H1 (cell line): ENCODE measurements at regions not wholly inside any gene's neighbourhood (a gene's known extent, or its start where the extent isn't known, plus 50 kb on each side); places are given as distances from the start of the nearest gene placed in this dataset.

Experiments
- CTCF ChIA-PET: fragments of 300-600 bp; sonication (Branson Sonifier 250); formaldehyde crosslinking; loops from one replicate; lab custom pipeline; 2021; ENCODE audit not compliant: partially characterized antibody; lab: Charles Lee
- POLR2A ChIA-PET: fragments of 300-600 bp; sonication (Branson Sonifier 250); formaldehyde crosslinking; loops from one replicate; lab custom pipeline; 2021; ENCODE audit warnings: inconsistent platforms; ENCODE audit not compliant: partially characterized antibody; lab: Charles Lee
- DNase-seq, 2 experiments: peaks; one replicate each; pipeline versions ENCODE4 v3.0.0 to v3.0.0-alpha.2; 2010 to 2022; ENCODE audit warnings: low spot score in 2 of 2, low read depth in 1 of 2, mixed read lengths in 1 of 2
- FAIRE-seq: peaks from 2 replicates; lab custom pipeline; 2011; peaks lifted over from hg19 to GRCh38; lab: Jason Lieb, UNC
- H2AFZ ChIP-seq: 2 replicates; pipeline ENCODE4 v1.8.1; 2012; ENCODE audit warnings: low read length, inconsistent platforms
- H2AK5ac ChIP-seq: 2 replicates; pipeline ENCODE4 v1.6.1; 2013; ENCODE audit warnings: low read depth, low read length
- H2BK120ac ChIP-seq: replicated peaks from 2 replicates; pipeline ENCODE3; 2013; ENCODE audit warnings: low read depth, low read length, inconsistent platforms
- H2BK12ac ChIP-seq: 2 replicates; pipeline ENCODE4 v1.6.1; 2013; ENCODE audit warnings: low read depth, low read length
- H2BK15ac ChIP-seq: 2 replicates; pipeline ENCODE4 v1.6.1; 2013; ENCODE audit warnings: low read length
- H2BK20ac ChIP-seq: 2 replicates; pipeline ENCODE4 v1.6.1; 2013; ENCODE audit warnings: low read length
- H2BK5ac ChIP-seq: 2 replicates; pipeline ENCODE4 v1.6.1; 2013; ENCODE audit warnings: low read depth, low read length
- H3K14ac ChIP-seq: 2 replicates; pipeline ENCODE4 v1.6.1; 2013; ENCODE audit warnings: inconsistent platforms; ENCODE audit not compliant: insufficient read length
- H3K18ac ChIP-seq: 2 replicates; pipeline ENCODE4 v1.6.1; 2013; ENCODE audit warnings: low read length; ENCODE audit errors: extremely low read depth
- H3K23ac ChIP-seq: 2 replicates; pipeline ENCODE4 v1.6.1; 2013; ENCODE audit warnings: inconsistent platforms; ENCODE audit not compliant: insufficient read length
- H3K23me2 ChIP-seq: 2 replicates; pipeline ENCODE4 v1.6.1; 2013; ENCODE audit warnings: low read depth, low read length
- H3K27ac ChIP-seq: 2 replicates; pipeline ENCODE4 v1.6.1; 2011; ENCODE audit warnings: low read depth, low read length, inconsistent platforms
- H3K27me3 ChIP-seq, 4 experiments: replicated peaks in 1 of 4; 1 replicate in 1 of 4; 2 replicates in 3 of 4; pipeline versions ENCODE4 v1.6.1 to v1.8.1; 2011 to 2013; ENCODE audit warnings: low read length in 3 of 4, mild to moderate bottlenecking in 3 of 4, inconsistent platforms in 2 of 4, mixed read lengths in 2 of 4, moderate library complexity in 1 of 4; ENCODE audit not compliant: control insufficient read depth in 3 of 4, insufficient read depth in 3 of 4; ENCODE audit errors: extremely low read depth in 1 of 4
- H3K36me3 ChIP-seq, 4 experiments: 2 replicates each; pipeline versions ENCODE4 v1.6.1 to v1.8.1; 2011 to 2013; ENCODE audit warnings: mild to moderate bottlenecking in 4 of 4, low read length in 3 of 4, moderate library complexity in 2 of 4, control low read depth in 1 of 4, inconsistent platforms in 1 of 4; ENCODE audit not compliant: insufficient read depth in 4 of 4, control insufficient read depth in 2 of 4
- H3K4ac ChIP-seq: replicated peaks from 2 replicates; pipeline ENCODE3; 2013; ENCODE audit warnings: low read length, low read depth, mixed read lengths, inconsistent platforms; ENCODE audit not compliant: insufficient read length
- H3K4me1 ChIP-seq, 4 experiments: replicated peaks in 1 of 4; 1 replicate in 1 of 4; 2 replicates in 3 of 4; pipeline versions ENCODE4 v1.6.1 to v1.8.1; 2011 to 2013; ENCODE audit warnings: low read length in 3 of 4, inconsistent platforms in 2 of 4, mixed read lengths in 1 of 4; ENCODE audit not compliant: insufficient read depth in 4 of 4, control insufficient read depth in 3 of 4
- H3K4me2 ChIP-seq, 2 experiments: 2 replicates each; pipeline versions ENCODE4 v1.6.1 to v1.8.1; 2011 to 2013; ENCODE audit warnings: low read depth in 2 of 2, low read length in 2 of 2, control low read depth in 1 of 2, inconsistent platforms in 1 of 2, mild to moderate bottlenecking in 1 of 2; ENCODE audit not compliant: insufficient read depth in 1 of 2
- H3K4me3 ChIP-seq, 4 experiments: fragments of 200-600, 300-600 bp in 1 of 4; sonication (generic), shearing (Covaris generic), sonication (Bioruptor Twin) in 1 of 4; 2 replicates each; pipeline versions ENCODE4 v1.5.1 to v1.8.1; 2011 to 2016; ENCODE audit warnings: low read length in 4 of 4, low read depth in 3 of 4, control low read depth in 2 of 4, inconsistent platforms in 2 of 4, mild to moderate bottlenecking in 2 of 4, mixed read lengths in 1 of 4, moderate library complexity in 1 of 4; ENCODE audit not compliant: insufficient read depth in 2 of 4; ENCODE audit errors: extremely low read depth in 1 of 4
- H3K56ac ChIP-seq: replicated peaks from 2 replicates; pipeline ENCODE3; 2013; ENCODE audit warnings: low read depth, mild to moderate bottlenecking, mixed read lengths, low read length, inconsistent platforms; ENCODE audit not compliant: insufficient read length
- H3K79me1 ChIP-seq: 2 replicates; pipeline ENCODE4 v1.6.1; 2013; ENCODE audit warnings: low read depth, low read length, control low read depth
- H3K79me2 ChIP-seq, 2 experiments: 2 replicates each; pipeline versions ENCODE4 v1.6.1 to v1.8.1; 2012 to 2013; ENCODE audit warnings: low read length in 2 of 2, mild to moderate bottlenecking in 2 of 2, inconsistent platforms in 1 of 2; ENCODE audit not compliant: insufficient read depth in 2 of 2, control insufficient read depth in 1 of 2
- H3K9ac ChIP-seq, 4 experiments: replicated peaks in 1 of 4; 1 replicate in 1 of 4; 2 replicates in 3 of 4; pipeline versions ENCODE4 v1.6.1 to v1.8.1; 2011 to 2013; ENCODE audit warnings: low read depth in 3 of 4, low read length in 3 of 4, control low read depth in 2 of 4, mild to moderate bottlenecking in 2 of 4, moderate library complexity in 2 of 4, inconsistent platforms in 1 of 4; ENCODE audit errors: extremely low read depth in 1 of 4
- H3K9me3 ChIP-seq, 2 experiments: 2 replicates each; pipeline versions ENCODE4 v1.6.1 to v1.8.1; 2012 to 2013; ENCODE audit warnings: mild to moderate bottlenecking in 2 of 2, moderate library complexity in 2 of 2, control low read depth in 1 of 2, inconsistent platforms in 1 of 2, low read depth in 1 of 2, low read length in 1 of 2, mixed read lengths in 1 of 2; ENCODE audit not compliant: insufficient read depth in 2 of 2
- H4K20me1 ChIP-seq, 2 experiments: replicated peaks in 1 of 2; 2 replicates each; pipeline versions ENCODE3 to v1.8.1; 2011 to 2013; ENCODE audit warnings: inconsistent platforms in 2 of 2, low read length in 2 of 2, mild to moderate bottlenecking in 1 of 2; ENCODE audit not compliant: insufficient read depth in 2 of 2, control insufficient read depth in 1 of 2
- H4K5ac ChIP-seq: 2 replicates; pipeline ENCODE4 v1.6.1; 2013; ENCODE audit warnings: low read length, low read depth, mixed read lengths, inconsistent platforms; ENCODE audit not compliant: insufficient read length
- H4K8ac ChIP-seq: 2 replicates; pipeline ENCODE4 v1.8.0; 2013; ENCODE audit warnings: mild to moderate bottlenecking, moderate library complexity, low read length, inconsistent platforms; ENCODE audit not compliant: insufficient read depth; ENCODE audit errors: extremely low read depth
- H4K91ac ChIP-seq: replicated peaks from 2 replicates; pipeline ENCODE3; 2013; ENCODE audit warnings: low read length, mixed read lengths, inconsistent platforms; ENCODE audit not compliant: insufficient read length
- CTBP2 ChIP-seq: IDR thresholded peaks from 2 replicates; pipeline ENCODE4 v1.7.0; 2011; ENCODE audit warnings: borderline replicate concordance, mild to moderate bottlenecking, moderate library complexity, mixed read lengths, low read length; ENCODE audit not compliant: insufficient read depth, insufficient read length
- SIX5 ChIP-seq: IDR thresholded peaks from 2 replicates; pipeline ENCODE4 v1.6.1; 2011; ENCODE audit warnings: mild to moderate bottlenecking, low read depth, low read length
- SP2 ChIP-seq: IDR thresholded peaks from 2 replicates; pipeline ENCODE4 v1.6.1; 2012; ENCODE audit warnings: mild to moderate bottlenecking, low read length, inconsistent platforms

GRCh38 chr7:84855758-84856157, 331.1 kb downstream of the SEMA3D start:
- Histone ChIP-seq H4K91ac (no peak overlapping the region), H3K79me2 (no peaks in the 10 kb centered on the region), H3K4me1 (no peaks in the 10 kb centered on the region), H2AK5ac (no peak overlapping the region), H3K4me3 (no peak overlapping the region), H3K4ac (no peak overlapping the region), H3K27ac (no peak overlapping the region), H3K14ac (no peak overlapping the region), H2AFZ (no peak overlapping the region; the same call in 1 of the 2 replicates), H3K56ac (no peak overlapping the region), H2BK20ac (no peak overlapping the region), H2BK15ac (no peak overlapping the region), H3K9ac (no peak overlapping the region), H3K36me3 (no peaks in the 10 kb centered on the region), H3K23ac (no peak overlapping the region), H4K20me1 (no peaks in the 10 kb centered on the region), H3K4me2 (no peak overlapping the region), H3K18ac (no peak overlapping the region), H3K79me1 (no peaks in the 10 kb centered on the region), H2BK5ac (no peak overlapping the region), H3K27me3 (no peaks in the 10 kb centered on the region), H4K8ac (no peak overlapping the region), H3K9me3 (no peaks in the 10 kb centered on the region; a peak in 1 of 4 replicates), H2BK12ac (no peak overlapping the region), H2BK120ac (no peak overlapping the region), H4K5ac (no peak overlapping the region), H3K23me2 (no peaks in the 10 kb centered on the region)
- ChIA-PET POLR2A (no interaction called here), CTCF (no interaction called here)
- DNase-seq: no peak
- no peak for FAIRE-seq
- TF ChIP-seq SP2: no peak
- no peak for TF ChIP-seq SIX5
- TF ChIP-seq CTBP2: no peak
